GM12878 (cell line): ENCODE measurements at regions not wholly inside any gene's neighbourhood (a gene's known extent, or its start where the extent isn't known, plus 50 kb on each side); places are given as distances from the start of the nearest gene placed in this dataset.

Experiments used
- ATAC-seq: fragments of 200-7000 bp; cut with Tn5 transposase; 3 replicates; pipeline ENCODE4 v1.9.1; 2020; ENCODE audit warnings: mild to moderate bottlenecking, moderate library complexity
- BruUV-seq: library from RNA; stranded (reverse); fragments of 400-500 nt; replicated peaks from 2 replicates; lab custom pipeline; 2021; lab: Mats Ljungman, UMichigan
- CTCF ChIA-PET: fragments of 300-600 bp; sonication (Branson Sonifier 250); formaldehyde crosslinking; extraction: SDS; loops from one replicate; lab custom pipeline; 2021; ENCODE audit warnings: inconsistent platforms; lab: Yijun Ruan, JAX
- POLR2A ChIA-PET: fragments of 350-600 bp; formaldehyde crosslinking; extraction: SDS; loops from one replicate; lab custom pipeline; 2021; ENCODE audit warnings: inconsistent platforms; lab: Charles Lee
- RAD21 ChIA-PET: fragments of 300-600 bp; sonication (Branson Sonifier 250); formaldehyde crosslinking; loops from one replicate; lab custom pipeline; 2023; ENCODE audit warnings: antibody characterized with exemption; ENCODE audit not compliant: unreplicated experiment; lab: Charles Lee
- SMC1A ChIA-PET: fragments of 300-600 bp; sonication (Branson Sonifier 250); formaldehyde crosslinking; loops from one replicate; lab custom pipeline; 2023; ENCODE audit not compliant: unreplicated experiment, uncharacterized antibody; lab: Charles Lee
- DNase-seq: peaks from one replicate; pipeline ENCODE4 v3.0.0-alpha.2; 2011; ENCODE audit warnings: low read depth, low spot score
- FAIRE-seq: peaks from 3 replicates; lab custom pipeline; 2011; peaks lifted over from hg19 to GRCh38; lab: Jason Lieb, UNC
- H2AFZ ChIP-seq: 2 replicates; pipeline ENCODE4 v1.6.0; 2011; ENCODE audit warnings: low read depth, low read length, control low read depth; ENCODE audit not compliant: control insufficient read depth
- H3K27ac ChIP-seq: 2 replicates; pipeline ENCODE4 v1.5.1; 2011; ENCODE audit warnings: control low read depth; ENCODE audit not compliant: control insufficient read depth, insufficient read depth
- H3K27me3 ChIP-seq, 2 experiments: replicated peaks in 1 of 2; 2 replicates each; pipeline versions ENCODE4 v1.6.0 to v1.6.1; 2011; ENCODE audit warnings: low read length in 1 of 2; ENCODE audit not compliant: control insufficient read depth in 2 of 2, insufficient read depth in 2 of 2
- H3K36me3 ChIP-seq, 2 experiments: 2 replicates each; pipeline ENCODE4 v1.5.1; 2011; ENCODE audit warnings: low read length in 1 of 2; ENCODE audit not compliant: control insufficient read depth in 2 of 2, insufficient read depth in 2 of 2
- H3K4me1 ChIP-seq: 2 replicates; pipeline ENCODE4 v1.6.1; 2011; ENCODE audit warnings: mild to moderate bottlenecking, low read length, moderate library complexity, mixed read lengths; ENCODE audit not compliant: control insufficient read depth, insufficient read depth
- H3K4me2 ChIP-seq: 2 replicates; pipeline ENCODE4 v1.6.0; 2011; ENCODE audit warnings: control low read depth; ENCODE audit not compliant: control insufficient read depth, insufficient read depth
- H3K4me3 ChIP-seq: fragments of 200-600 bp; sonication (generic); 2 replicates; pipeline ENCODE4 v1.5.1; 2016
- H3K79me2 ChIP-seq: 2 replicates; pipeline ENCODE4 v1.6.0; 2011; ENCODE audit warnings: low read length; ENCODE audit not compliant: control insufficient read depth, insufficient read depth
- H3K9ac ChIP-seq: 2 replicates; pipeline ENCODE4 v1.8.0; 2011; ENCODE audit warnings: low read length, control low read depth, mixed read lengths; ENCODE audit not compliant: control insufficient read depth, insufficient read depth
- H3K9me3 ChIP-seq: replicated peaks from 3 replicates; pipeline ENCODE4 v1.5.1; 2011; ENCODE audit warnings: mild to moderate bottlenecking, low read length; ENCODE audit not compliant: control insufficient read depth, insufficient read depth
- H4K20me1 ChIP-seq: 2 replicates; pipeline ENCODE4 v1.6.0; 2011; ENCODE audit not compliant: control insufficient read depth, insufficient read depth
- CREM ChIP-seq: IDR thresholded peaks from 2 replicates; pipeline ENCODE4 v1.6.1; 2014; ENCODE audit warnings: antibody characterized with exemption, low read depth
- ETV6 ChIP-seq, 2 experiments: fragments of 450-650 bp in 1 of 2; IDR thresholded peaks in 1 of 2; conservative IDR thresholded peaks in 1 of 2; 2 replicates each; pipeline ENCODE4 v1.6.1; 2014; ENCODE audit warnings: antibody characterized with exemption in 1 of 2, borderline replicate concordance in 1 of 2, low read depth in 1 of 2, mild to moderate bottlenecking in 1 of 2, moderate library complexity in 1 of 2
- FOXM1 ChIP-seq: IDR thresholded peaks from 2 replicates; pipeline ENCODE4 v1.6.1; 2012; ENCODE audit warnings: low read depth, mild to moderate bottlenecking, inconsistent platforms, low read length, moderate library complexity
- MLLT1 ChIP-seq: fragments of 450-650 bp; IDR thresholded peaks from 2 replicates; pipeline ENCODE4 v1.6.1; 2016; ENCODE audit warnings: mild to moderate bottlenecking
- NKRF ChIP-seq: fragments of 450-650 bp; conservative IDR thresholded peaks from 2 replicates; pipeline ENCODE4 v1.6.1; 2017; ENCODE audit warnings: mild to moderate bottlenecking, moderate library complexity
- POU2F2 ChIP-seq: IDR thresholded peaks from 3 replicates; pipeline ENCODE4 v1.6.1; 2011; ENCODE audit warnings: low read depth, mild to moderate bottlenecking, low read length, borderline replicate concordance
- SMC3 ChIP-seq: IDR thresholded peaks from 2 replicates; pipeline ENCODE4 v1.6.1; 2011; ENCODE audit warnings: low read length, improper control_type of control experiment, borderline replicate concordance
- TCF7 ChIP-seq: IDR thresholded peaks from 2 replicates; pipeline ENCODE4 v1.6.1; 2014; ENCODE audit warnings: antibody characterized with exemption, borderline replicate concordance
- USF1 ChIP-seq: IDR thresholded peaks from 2 replicates; pipeline ENCODE4 v1.6.1; 2011; ENCODE audit warnings: borderline replicate concordance, low read depth, mild to moderate bottlenecking, moderate library complexity, mixed read lengths, low read length; ENCODE audit not compliant: insufficient read depth; ENCODE audit errors: extremely low read length
- WGBS: methylation state at CpG from one replicate; pipeline ENCODE4 v1.1.6; 2016; ENCODE audit warnings: low lambda C conversion rate; ENCODE audit not compliant: insufficient replicate concordance, insufficient coverage; ENCODE audit errors: missing lambda C conversion rate; 5-methylcytosine and 5-hydroxymethylcytosine counted together
- in situ Hi-C: fragments of 300-500 bp; cut with MboI; formaldehyde crosslinking; loops from 9 replicates; pipeline ENCODE4 v1.14.3; 2018; ENCODE audit warnings: mixed read lengths
- intact Hi-C: fragments of 100-400 bp; cut with micrococcal nuclease; formaldehyde crosslinking; loops from one replicate; pipeline ENCODE4 v1.14.2; 2022; ENCODE audit not compliant: unreplicated experiment

- ChIA-PET SMC1A (interaction anchor here (0.5 to 3.2 kb wide), 11 partner anchors 10 to 1565 kb away, joined by 3 to 35 read pairs (median 3); no protein-coding TSS in a partner anchor), RAD21 (interaction anchor here (0.6 to 2.2 kb wide), 9 partner anchors 21 to 1107 kb away, joined by 3 to 10 read pairs (median 4); no protein-coding TSS in a partner anchor), CTCF (interaction anchor here (0.6 to 5.7 kb wide), 22 partner anchors 10 to 1123 kb away, joined by 3 to 42 read pairs (median 4); no protein-coding TSS in a partner anchor), POLR2A (interaction anchor here (0.7 kb wide), 1 partner anchor 1805 kb away, joined by 3 read pairs; no protein-coding TSS in a partner anchor)
- FAIRE-seq (no peak), ATAC-seq (no peak), DNase-seq (no peak)
- Histone ChIP-seq H4K20me1 (no peaks in the 10 kb centered on the region), H3K36me3 (no peaks in the 10 kb centered on the region), H3K27ac (no peak overlapping the region), H3K9ac (no peak overlapping the region), H3K27me3 (no peaks in the 10 kb centered on the region; a peak in 1 of 4 replicates), H3K9me3 (no peaks in the 10 kb centered on the region), H3K4me1 (no peaks in the 10 kb centered on the region), H2AFZ (no peak overlapping the region), H3K4me2 (no peak overlapping the region), H3K4me3 (no peak overlapping the region), H3K79me2 (no peaks in the 10 kb centered on the region)
- BruUV-seq: no TSS peak
- in situ Hi-C loops (loop anchor here (5.0 to 25.0 kb wide), 2 partner anchors 632 to 767 kb away; no protein-coding TSS in a partner anchor), intact Hi-C loops (loop anchor here (10.0 kb wide), 1 partner anchor 404 kb away; no protein-coding TSS in a partner anchor)
- WGBS: 54% methylated on average over 2 of the region's 2 CpGs
- no peak for TF ChIP-seq USF1
- no peak for TF ChIP-seq ETV6 (conservative IDR thresholded peaks at IDR 0.05 in 1 of 2, IDR thresholded peaks at IDR 0.05 in 1 of 2; ENCODE audit: borderline replicate concordance in 1 of 2, low read depth in 1 of 2)
- TF ChIP-seq NKRF: no peak
- TF ChIP-seq SMC3: no peak
- no peak for TF ChIP-seq TCF7
- no peak for TF ChIP-seq CREM
- TF ChIP-seq FOXM1: no peak
- no peak for TF ChIP-seq POU2F2
- TF ChIP-seq MLLT1: no peak
Observed at GRCh38 chr5:113680534-113680933, 167.0 kb downstream of the YTHDC2 start.
